GM12878 (cell line): ENCODE measurements at regions not wholly inside any gene's neighbourhood (a gene's known extent, or its start where the extent isn't known, plus 50 kb on each side); places are given as distances from the start of the nearest gene placed in this dataset.

Experiments
- ATF2 ChIP-seq: IDR thresholded peaks from 2 replicates; pipeline ENCODE4 v1.6.1; 2012; ENCODE audit warnings: low read length, inconsistent platforms
- CREM ChIP-seq: IDR thresholded peaks from 2 replicates; pipeline ENCODE4 v1.6.1; 2014; ENCODE audit warnings: antibody characterized with exemption, low read depth
- CTCF ChIP-seq, 3 experiments: IDR thresholded peaks in 2 of 3; conservative IDR thresholded peaks in 1 of 3; 2 replicates each; pipeline ENCODE4 v1.5.1; 2011; ENCODE audit warnings: low read depth in 3 of 3, low read length in 3 of 3, mild to moderate bottlenecking in 3 of 3, control low read depth in 2 of 3, moderate library complexity in 2 of 3, inconsistent platforms in 1 of 3, mixed read lengths in 1 of 3; ENCODE audit not compliant: control insufficient read depth in 2 of 3, insufficient read depth in 1 of 3; ENCODE audit errors: extremely low read depth in 1 of 3

- TF ChIP-seq CREM = no peak
- TF ChIP-seq CTCF (IDR thresholded peaks at IDR 0.05 in 2 of 3, conservative IDR thresholded peaks at IDR 0.05 in 1 of 3; ENCODE audit: control insufficient read depth in 2 of 3, extremely low read depth in 1 of 3, insufficient read depth in 1 of 3, low read depth in 3 of 3, low read length in 3 of 3) = no peak
- no peak for TF ChIP-seq ATF2
Measured at GRCh38 chr5:98403131-98403530, 370.3 kb upstream of the RGMB start.
